OCI-M1 (cell line): ENCODE measurements at regions not wholly inside any gene's neighbourhood (a gene's known extent, or its start where the extent isn't known, plus 50 kb on each side); places are given as distances from the start of the nearest gene placed in this dataset.
A peak's percentile ranks its signal among the peaks of the same experiment; 100 is the strongest.

Source experiments
- DNase-seq: peaks from one replicate; lab custom pipeline; 2025; lab: John Stamatoyannopoulos, UW

- DNase-seq = peak; percentile 81
These were observed 71.0 kb upstream of the ATF7IP2 start for GRCh38 chr16:10314811-10315210.

- DNase-seq = no peak
These were observed 68.3 kb upstream of the ATF7IP2 start for GRCh38 chr16:10317425-10318001.

- DNase-seq = no peak
These were observed 66.9 kb upstream of the ATF7IP2 start for GRCh38 chr16:10318798-10319500.

GRCh38 chr16:10321407-10322387, 64.2 kb upstream of the ATF7IP2 start:
- peak; percentile 10 for DNase-seq

GRCh38 chr16:10322723-10323527, 62.9 kb upstream of the ATF7IP2 start:
- no peak for DNase-seq

GRCh38 chr16:10323528-10323869, 62.4 kb upstream of the ATF7IP2 start:
- no peak for DNase-seq

- no peak for DNase-seq
These were observed 61.7 kb upstream of the ATF7IP2 start for GRCh38 chr16:10324210-10324609.

GRCh38 chr16:10325783-10326543, 59.9 kb upstream of the ATF7IP2 start:
- DNase-seq = peak; percentile 14

GRCh38 chr16:10326647-10327046, 59.2 kb upstream of the ATF7IP2 start:
- DNase-seq = no peak

GRCh38 chr16:10328291-10328690, 57.6 kb upstream of the ATF7IP2 start:
- peak; percentile 31 for DNase-seq

GRCh38 chr16:10332241-10332640, 53.6 kb upstream of the ATF7IP2 start:
- no peak for DNase-seq

GRCh38 chr16:10332775-10333174, 53.1 kb upstream of the ATF7IP2 start:
- DNase-seq = no peak

GRCh38 chr16:10333321-10334032, 52.4 kb upstream of the ATF7IP2 start:
- DNase-seq = no peak

- DNase-seq = no peak
These were observed 50.2 kb upstream of the ATF7IP2 start for GRCh38 chr16:10335681-10336080.
